Spleen (tissue), 11 donors: ENCODE measurements at regions not wholly inside any gene's neighbourhood (a gene's known extent, or its start where the extent isn't known, plus 50 kb on each side); places are given as distances from the start of the nearest gene placed in this dataset.

Experiments used
- DNase-seq: peaks from one replicate; pipeline ENCODE4 v3.0.0-alpha.2; 2020
- H3K27ac ChIP-seq, 8 donors: fragments of 200-600 bp; sonication (generic) in 7 of 8; 1 replicate in 4 of 8; 2 replicates in 4 of 8; pipeline versions ENCODE4 v1.5.0 to v1.8.0; 2016 to 2021; ENCODE audit warnings: inconsistent platforms in 4 of 8, mild to moderate bottlenecking in 4 of 8, moderate library complexity in 1 of 8
- H3K27me3 ChIP-seq, 7 donors: fragments of 200-600 bp; sonication (generic) in 6 of 7; replicated peaks in 1 of 7; 1 replicate in 4 of 7; 2 replicates in 3 of 7; pipeline versions ENCODE4 v1.5.0 to v1.8.0; 2016 to 2021; ENCODE audit warnings: inconsistent platforms in 3 of 7, mild to moderate bottlenecking in 1 of 7
- H3K36me3 ChIP-seq, 6 donors: fragments of 200-600 bp; sonication (generic) in 5 of 6; 1 replicate in 4 of 6; 2 replicates in 2 of 6; pipeline versions ENCODE4 v1.5.0 to v1.8.0; 2016 to 2021; ENCODE audit warnings: inconsistent platforms in 2 of 6
- H3K4me1 ChIP-seq, 6 donors: fragments of 200-600 bp; sonication (generic) in 5 of 6; 1 replicate in 3 of 6; 2 replicates in 3 of 6; pipeline versions ENCODE4 v1.5.0 to v1.8.0; 2016 to 2021; ENCODE audit warnings: inconsistent platforms in 3 of 6
- H3K4me3 ChIP-seq, 8 donors: fragments of 200-600 bp; sonication (generic) in 7 of 8; 1 replicate in 4 of 8; 2 replicates in 4 of 8; pipeline versions ENCODE4 v1.5.0 to v1.8.0; 2016 to 2021; ENCODE audit warnings: inconsistent platforms in 4 of 8, mild to moderate bottlenecking in 4 of 8, moderate library complexity in 2 of 8
- H3K9me3 ChIP-seq, 8 donors: fragments of 200-600 bp; sonication (generic) in 7 of 8; 1 replicate in 4 of 8; 2 replicates in 4 of 8; pipeline versions ENCODE4 v1.5.0 to v1.8.0; 2016 to 2021; ENCODE audit warnings: inconsistent platforms in 4 of 8
- POLR2A ChIP-seq, 3 donors: fragments of 450-650 bp; IDR thresholded peaks; one replicate each; pipeline ENCODE4 v1.5.1; 2017; ENCODE audit warnings: antibody characterized with exemption in 3 of 3, mild to moderate bottlenecking in 1 of 3
- POLR2AphosphoS5 ChIP-seq, 3 donors: sonication (generic); formaldehyde crosslinking; IDR thresholded peaks; one replicate each; pipeline ENCODE4 v1.5.1; 2017; ENCODE audit warnings: antibody characterized with exemption in 3 of 3
- WGBS, 5 donors: extraction: QIAGEN DNeasy Blood & Tissue Kit in 3 of 5; methylation state at CpG; one replicate each; pipeline versions ENCODE4 v1.1.5 to v1.1.7; 2013 to 2018; 5-methylcytosine and 5-hydroxymethylcytosine counted together
- intact Hi-C: fragments of 100-400 bp; cut with DNase I; formaldehyde crosslinking; loops from one replicate; pipeline ENCODE4 v1.15.0; 2023; ENCODE audit warnings: low total_unique reads
- TF ChIP-seq, protein P1 (sequence below), 11 experiments: fragments of 200-600 bp in 7 of 11; fragments of 450-650 bp in 4 of 11; sonication (generic) in 4 of 11; IDR thresholded peaks in 8 of 11; conservative IDR thresholded peaks in 3 of 11; 1 replicate in 7 of 11; 2 replicates in 4 of 11; pipeline versions ENCODE4 v1.4.0 to v1.8.0; 2016 to 2021; ENCODE audit warnings: antibody characterized with exemption in 11 of 11, inconsistent platforms in 4 of 11, mild to moderate bottlenecking in 1 of 11
- donor health status: healthy with polysubstance abuse.
- donor health status: DM: no; HTN: no; CAD: no; lungs with moderate emphysema.
- donor health status: DM: no; HTN: no; CAD: no.
- donor health status: Bipolar disorder and iron deficiency.
- donor health status: healthy.
- donor health status: DM: no; HTN: no; CAD: no.
- donor health status: DM: yes; HTN: yes; CAD: no.

DNA sequence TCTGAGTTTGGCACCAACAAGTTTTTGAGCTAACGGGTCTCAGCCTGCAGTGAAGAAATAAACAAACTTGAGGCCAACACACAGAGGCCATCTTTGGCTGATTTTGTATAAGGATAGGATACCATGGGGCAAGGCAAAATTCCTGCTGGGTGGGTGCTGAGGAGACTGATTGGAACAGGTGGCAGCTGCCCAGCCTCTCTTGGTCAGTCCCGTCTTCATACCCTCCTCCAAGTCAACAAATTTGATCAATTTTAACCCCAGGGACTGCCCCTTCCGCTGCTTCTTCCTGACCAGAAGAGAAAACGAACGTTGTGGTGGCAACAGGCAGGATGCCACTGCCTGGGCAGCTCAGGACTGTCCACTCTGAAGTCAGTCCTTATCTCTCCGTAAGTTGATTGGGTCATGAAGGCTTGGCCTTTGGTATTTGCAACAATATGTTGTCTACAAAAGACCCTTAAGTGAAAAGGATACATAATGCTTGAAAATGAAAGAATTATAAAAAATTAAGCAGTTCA, 139.3 kb downstream of the SPP2 start:
- no peak overlapping the region for H3K4me3 ChIP-seq
- DNase-seq = no peak
- WGBS, 5 donors = 60 to 85% (median 67%) methylated on average over 6 of the region's 6 CpGs
- no peaks in the 10 kb centered on the region for H3K9me3 ChIP-seq
- intact Hi-C loops = no loop called here
- H3K36me3 ChIP-seq = no peaks in the 10 kb centered on the region
- H3K4me1 ChIP-seq = no peaks in the 10 kb centered on the region
- H3K27ac ChIP-seq = no peak overlapping the region
- H3K27me3 ChIP-seq = peaks cover 0 to 2% (median 0%) of the 10 kb centered on the region in 7 donors
- TF ChIP-seq POLR2A (IDR thresholded peaks at IDR 0.05) = no peak
- TF ChIP-seq POLR2AphosphoS5 (IDR thresholded peaks at IDR 0.05) = no peak
- TF ChIP-seq, protein P1, sequence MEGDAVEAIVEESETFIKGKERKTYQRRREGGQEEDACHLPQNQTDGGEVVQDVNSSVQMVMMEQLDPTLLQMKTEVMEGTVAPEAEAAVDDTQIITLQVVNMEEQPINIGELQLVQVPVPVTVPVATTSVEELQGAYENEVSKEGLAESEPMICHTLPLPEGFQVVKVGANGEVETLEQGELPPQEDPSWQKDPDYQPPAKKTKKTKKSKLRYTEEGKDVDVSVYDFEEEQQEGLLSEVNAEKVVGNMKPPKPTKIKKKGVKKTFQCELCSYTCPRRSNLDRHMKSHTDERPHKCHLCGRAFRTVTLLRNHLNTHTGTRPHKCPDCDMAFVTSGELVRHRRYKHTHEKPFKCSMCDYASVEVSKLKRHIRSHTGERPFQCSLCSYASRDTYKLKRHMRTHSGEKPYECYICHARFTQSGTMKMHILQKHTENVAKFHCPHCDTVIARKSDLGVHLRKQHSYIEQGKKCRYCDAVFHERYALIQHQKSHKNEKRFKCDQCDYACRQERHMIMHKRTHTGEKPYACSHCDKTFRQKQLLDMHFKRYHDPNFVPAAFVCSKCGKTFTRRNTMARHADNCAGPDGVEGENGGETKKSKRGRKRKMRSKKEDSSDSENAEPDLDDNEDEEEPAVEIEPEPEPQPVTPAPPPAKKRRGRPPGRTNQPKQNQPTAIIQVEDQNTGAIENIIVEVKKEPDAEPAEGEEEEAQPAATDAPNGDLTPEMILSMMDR (IDR thresholded peaks at IDR 0.05 in 8 of 11, conservative IDR thresholded peaks at IDR 0.05 in 3 of 11) = no peak

DNA sequence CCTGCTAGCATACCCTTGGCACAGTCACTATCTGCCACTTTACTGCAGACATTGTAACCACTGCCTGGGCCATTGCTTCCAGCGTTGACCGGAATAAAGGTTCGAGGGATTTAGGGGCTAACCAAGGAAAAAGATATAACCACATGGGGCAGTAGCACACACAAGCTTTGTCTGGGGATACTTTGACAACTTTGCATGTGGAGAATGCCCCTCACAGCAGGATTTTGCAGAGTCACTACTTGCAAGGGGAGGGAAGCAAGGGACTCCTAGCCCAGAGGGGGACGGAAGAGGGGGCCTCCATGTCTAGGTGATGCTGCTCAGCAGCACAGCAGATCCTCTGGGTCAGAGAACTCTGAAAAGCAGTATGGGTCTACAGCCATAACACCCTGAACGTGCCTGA, 138.7 kb downstream of the SPP2 start:
- Histone ChIP-seq H3K27me3 (peaks cover 0 to 8% (median 0%) of the 10 kb centered on the region in 7 donors), H3K9me3 (no peaks in the 10 kb centered on the region), H3K4me3 (no peak overlapping the region), H3K27ac (no peak overlapping the region), H3K4me1 (no peaks in the 10 kb centered on the region), H3K36me3 (no peaks in the 10 kb centered on the region)
- WGBS, 5 donors = 71 to 91% (median 80%) methylated on average over 5 of the region's 5 CpGs
- TF ChIP-seq, protein P1 (IDR thresholded peaks at IDR 0.05 in 8 of 11, conservative IDR thresholded peaks at IDR 0.05 in 3 of 11) = no peak
- intact Hi-C loops = no loop called here
- DNase-seq = no peak

DNA sequence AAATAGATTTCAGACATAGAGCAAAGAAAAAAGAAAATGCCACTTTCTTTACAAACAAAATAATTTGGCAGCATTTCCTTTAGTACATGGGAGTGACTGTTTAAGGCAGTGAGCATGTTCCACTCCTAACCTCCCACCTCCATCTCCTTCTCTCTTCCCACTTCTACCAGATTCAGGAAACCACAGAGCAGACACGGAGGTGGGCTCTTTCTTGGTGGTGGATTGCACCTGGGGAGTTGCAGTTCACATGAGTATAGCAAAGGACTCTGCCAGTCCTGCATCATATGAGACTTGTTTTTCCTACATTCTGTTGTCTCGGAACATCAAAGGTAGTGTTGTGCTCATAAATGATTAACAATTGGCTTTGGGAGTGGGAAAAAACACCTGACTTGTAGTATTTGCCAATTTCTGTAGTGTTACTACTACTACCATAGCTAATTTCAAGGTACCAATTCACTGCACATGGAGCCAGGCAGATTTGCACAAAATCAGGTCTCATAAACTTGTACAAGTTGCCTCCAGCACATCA, 137.2 kb downstream of the SPP2 start:
- no peak overlapping the region for H3K4me3 ChIP-seq
- intact Hi-C loops = no loop called here
- no peaks in the 10 kb centered on the region for H3K36me3 ChIP-seq
- peaks cover 0 to 18% (median 0%) of the 10 kb centered on the region in 7 donors for H3K27me3 ChIP-seq
- no peak for TF ChIP-seq POLR2A (IDR thresholded peaks at IDR 0.05)
- TF ChIP-seq, protein P1 (IDR thresholded peaks at IDR 0.05 in 8 of 11, conservative IDR thresholded peaks at IDR 0.05 in 3 of 11) = no peak
- H3K27ac ChIP-seq = no peak overlapping the region
- H3K9me3 ChIP-seq = no peaks in the 10 kb centered on the region
- no peaks in the 10 kb centered on the region for H3K4me1 ChIP-seq
- WGBS, 5 donors = 46 to 57% (median 51%) methylated on average over 2 of the region's 2 CpGs
- DNase-seq = no peak

DNA sequence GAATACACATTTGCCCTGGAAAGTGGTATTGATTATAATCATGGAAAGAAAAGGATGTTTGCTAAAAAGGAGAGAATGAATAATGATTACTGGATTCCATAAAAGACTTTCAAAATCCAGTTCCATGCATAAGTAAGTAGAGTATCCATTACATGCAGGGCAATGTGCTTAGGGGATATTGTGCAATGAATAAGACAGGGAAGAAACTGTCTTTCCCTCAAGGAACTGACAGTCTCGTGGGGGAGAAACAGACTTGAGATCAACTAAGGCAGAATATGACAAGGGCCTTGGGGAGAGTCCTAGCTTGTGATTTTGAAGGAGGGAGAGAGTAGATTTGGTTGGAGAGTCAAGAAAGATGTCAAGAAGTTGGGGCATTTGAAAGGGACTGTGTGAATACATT, 130.6 kb downstream of the SPP2 start:
- H3K4me3 ChIP-seq = no peak overlapping the region
- peaks cover 0 to 29% (median 0%) of the 10 kb centered on the region in 7 donors for H3K27me3 ChIP-seq
- intact Hi-C loops = no loop called here
- TF ChIP-seq POLR2AphosphoS5 (IDR thresholded peaks at IDR 0.05) (no peak), POLR2A (IDR thresholded peaks at IDR 0.05) (no peak)
- TF ChIP-seq, protein P1 (IDR thresholded peaks at IDR 0.05 in 8 of 11, conservative IDR thresholded peaks at IDR 0.05 in 3 of 11) = no peak
- H3K4me1 ChIP-seq = no peaks in the 10 kb centered on the region
- DNase-seq = no peak
- no peaks in the 10 kb centered on the region for H3K9me3 ChIP-seq
- WGBS, 5 donors = 52 to 71% (median 61%) methylated on average over 1 of the region's 1 CpG
- no peaks in the 10 kb centered on the region for H3K36me3 ChIP-seq
- no peak overlapping the region for H3K27ac ChIP-seq
